Neural progenitor cell (in vitro differentiated cells): ENCODE measurements at regions not wholly inside any gene's neighbourhood (a gene's known extent, or its start where the extent isn't known, plus 50 kb on each side); places are given as distances from the start of the nearest gene placed in this dataset.

Experiments
- DNase-seq: peaks from one replicate; pipeline ENCODE4 v3.0.0-alpha.2; 2016; ENCODE audit warnings: low spot score
- H2AFZ ChIP-seq: fragments of 200-600 bp; sonication (generic); replicated peaks from 2 replicates; pipeline ENCODE4 v1.6.1; 2016; ENCODE audit warnings: antibody characterized with exemption
- H3F3A ChIP-seq: fragments of 200-600 bp; sonication (generic); 2 replicates; pipeline ENCODE4 v1.6.1; 2016; ENCODE audit warnings: antibody characterized with exemption, low read depth
- H3K27ac ChIP-seq: fragments of 200-600 bp; sonication (generic); 2 replicates; pipeline ENCODE4 v1.5.1; 2016; ENCODE audit warnings: mild to moderate bottlenecking
- H3K27me3 ChIP-seq: fragments of 200-600 bp; sonication (generic); 2 replicates; pipeline ENCODE4 v1.6.1; 2016; ENCODE audit warnings: mild to moderate bottlenecking, moderate library complexity
- H3K36me3 ChIP-seq: fragments of 200-600 bp; sonication (generic); 2 replicates; pipeline ENCODE4 v1.5.1; 2016
- H3K4me1 ChIP-seq: fragments of 200-600 bp; sonication (generic); 2 replicates; pipeline ENCODE4 v1.6.1; 2016; ENCODE audit warnings: mixed run types
- H3K4me2 ChIP-seq: fragments of 200-600 bp; sonication (generic); 2 replicates; pipeline ENCODE4 v1.6.1; 2016
- H3K4me3 ChIP-seq: fragments of 200-600 bp; sonication (generic); 2 replicates; pipeline ENCODE4 v1.5.1; 2016
- H3K79me2 ChIP-seq: fragments of 200-600 bp; sonication (generic); 2 replicates; pipeline ENCODE4 v1.6.1; 2016; ENCODE audit warnings: low read depth
- H3K9ac ChIP-seq: fragments of 200-600 bp; sonication (generic); 2 replicates; pipeline ENCODE4 v1.6.1; 2016
- H3K9me3 ChIP-seq: fragments of 200-600 bp; sonication (generic); 2 replicates; pipeline ENCODE4 v1.5.1; 2016; ENCODE audit warnings: low read depth
- H4K20me1 ChIP-seq: fragments of 200-600 bp; sonication (generic); 2 replicates; pipeline ENCODE4 v1.6.1; 2016; ENCODE audit warnings: low read depth
- H3K27ac Mint-ChIP-seq: 3 replicates; pipeline ENCODE4 v1.8.0; 2021; ENCODE audit warnings: mixed read lengths
- H3K27me3 Mint-ChIP-seq: 2 replicates; pipeline ENCODE4 v1.8.0; 2022; ENCODE audit warnings: low read depth, mild to moderate bottlenecking, inconsistent platforms, moderate library complexity, mixed read lengths; ENCODE audit not compliant: insufficient read depth
- H3K36me3 Mint-ChIP-seq: 3 replicates; pipeline ENCODE4 v1.8.0; 2021; ENCODE audit warnings: mixed read lengths
- H3K4me1 Mint-ChIP-seq: 3 replicates; pipeline ENCODE4 v1.8.0; 2021; ENCODE audit warnings: mixed read lengths
- H3K4me3 Mint-ChIP-seq: 3 replicates; pipeline ENCODE4 v1.8.0; 2021; ENCODE audit warnings: mild to moderate bottlenecking, moderate library complexity, mixed read lengths
- H3K9me3 Mint-ChIP-seq: 3 replicates; pipeline ENCODE4 v1.8.0; 2020; ENCODE audit warnings: mixed read lengths
- CTCF ChIP-seq: fragments of 200-600 bp; sonication (generic); IDR thresholded peaks from 2 replicates; pipeline ENCODE4 v1.5.1; 2017; ENCODE audit warnings: antibody characterized with exemption, mild to moderate bottlenecking
- EZH2 ChIP-seq: fragments of 200-600 bp; sonication (generic); IDR thresholded peaks from 2 replicates; pipeline ENCODE4 v1.6.1; 2017; ENCODE audit warnings: antibody characterized with exemption, mild to moderate bottlenecking, moderate library complexity
- EZH2phosphoT487 ChIP-seq: fragments of 200-600 bp; sonication (generic); IDR thresholded peaks from 2 replicates; pipeline ENCODE4 v1.6.1; 2017; ENCODE audit warnings: antibody characterized with exemption

- H2AFZ ChIP-seq, result no peak overlapping the region
- TF ChIP-seq CTCF, result no peak
- no peak overlapping the region for H3K4me2 ChIP-seq
- Mint-ChIP-seq H3K4me3 (no peak overlapping the region), H3K36me3 (no peaks in the 10 kb centered on the region), H3K27ac (no peak overlapping the region), H3K9me3 (no peaks in the 10 kb centered on the region), H3K27me3 (peaks cover 1% of the 10 kb centered on the region), H3K4me1 (no peaks in the 10 kb centered on the region)
- no peak for DNase-seq
- no peak overlapping the region for H3K9ac ChIP-seq
- H3K4me3 ChIP-seq, result no peak overlapping the region
- H3K9me3 ChIP-seq, result no peaks in the 10 kb centered on the region
- no peaks in the 10 kb centered on the region for H3K27me3 ChIP-seq
- no peaks in the 10 kb centered on the region for H3K79me2 ChIP-seq
- no peaks in the 10 kb centered on the region for H3K4me1 ChIP-seq
- H3F3A ChIP-seq, result no peaks in the 10 kb centered on the region
- H3K27ac ChIP-seq, result no peak overlapping the region
- no peaks in the 10 kb centered on the region for H3K36me3 ChIP-seq
- no peaks in the 10 kb centered on the region for H4K20me1 ChIP-seq
Measured at GRCh38 chr12:58459191-58459590, 461.1 kb downstream of the LRIG3 start.

- Mint-ChIP-seq H3K4me1 (no peaks in the 10 kb centered on the region), H3K27me3 (peaks cover 3% of the 10 kb centered on the region), H3K9me3 (peaks cover 8% of the 10 kb centered on the region), H3K36me3 (peaks cover 2% of the 10 kb centered on the region), H3K4me3 (no peak overlapping the region), H3K27ac (no peak overlapping the region)
- Histone ChIP-seq H4K20me1 (no peaks in the 10 kb centered on the region), H2AFZ (no peak overlapping the region), H3K79me2 (no peaks in the 10 kb centered on the region), H3K4me1 (no peaks in the 10 kb centered on the region), H3K9me3 (no peaks in the 10 kb centered on the region), H3F3A (no peaks in the 10 kb centered on the region), H3K4me2 (no peak overlapping the region), H3K9ac (no peak overlapping the region), H3K4me3 (no peak overlapping the region), H3K27ac (no peak overlapping the region), H3K36me3 (no peaks in the 10 kb centered on the region), H3K27me3 (no peaks in the 10 kb centered on the region)
- no peak for TF ChIP-seq CTCF
- no peak for TF ChIP-seq EZH2phosphoT487
- TF ChIP-seq EZH2, result no peak
- DNase-seq, result no peak
Measured at GRCh38 chr12:58463051-58463450, 457.3 kb downstream of the LRIG3 start.

GRCh38 chr12:58465418-58465817, 454.9 kb downstream of the LRIG3 start:
- no peak overlapping the region for H3K27ac ChIP-seq
- H4K20me1 ChIP-seq, result no peaks in the 10 kb centered on the region
- Mint-ChIP-seq H3K36me3 (peaks cover 2% of the 10 kb centered on the region), H3K27me3 (peaks cover 3% of the 10 kb centered on the region), H3K4me1 (no peaks in the 10 kb centered on the region), H3K4me3 (no peak overlapping the region), H3K9me3 (peaks cover 8% of the 10 kb centered on the region), H3K27ac (no peak overlapping the region)
- H3K4me1 ChIP-seq, result no peaks in the 10 kb centered on the region
- no peak overlapping the region for H2AFZ ChIP-seq
- H3K9ac ChIP-seq, result no peak overlapping the region
- H3K4me2 ChIP-seq, result no peak overlapping the region
- no peak overlapping the region for H3K4me3 ChIP-seq
- H3K9me3 ChIP-seq, result no peaks in the 10 kb centered on the region
- H3F3A ChIP-seq, result no peaks in the 10 kb centered on the region
- H3K27me3 ChIP-seq, result no peaks in the 10 kb centered on the region
- H3K36me3 ChIP-seq, result no peaks in the 10 kb centered on the region
- TF ChIP-seq EZH2, result no peak
- no peak for TF ChIP-seq EZH2phosphoT487
- no peak for TF ChIP-seq CTCF
- H3K79me2 ChIP-seq, result no peaks in the 10 kb centered on the region
- DNase-seq, result no peak
